ENCODE measurements at regions not wholly inside any gene's neighbourhood (a gene's known extent, or its start where the extent isn't known, plus 50 kb on each side); places are given as distances from the start of the nearest gene placed in this dataset.

- TF ChIP-seq POLR2A (IDR thresholded peaks at IDR 0.05) (no peak), CTCF (IDR thresholded peaks at IDR 0.05) (no peak)
- Histone ChIP-seq H3K27me3 (no peaks in the 10 kb centered on the region), H3K9me3 (no peaks in the 10 kb centered on the region), H3K36me3 (no peaks in the 10 kb centered on the region), H3K4me1 (no peaks in the 10 kb centered on the region), H3K27ac (no peak overlapping the region), H3K4me3 (no peak overlapping the region)
- DNase-seq = no peak
- intact Hi-C loops (cut with DNase I) = no loop called here
- no peak for ATAC-seq
- WGBS (ENCODE audit: insufficient coverage, low coverage, low lambda C conversion rate, missing lambda C conversion rate) = 88% methylated on average over 3 of the region's 3 CpGs
Measured at GRCh38 chr5:124514956-124515355, 231.5 kb downstream of the ZNF608 start.

GRCh38 chr5:124512952-124513632, 233.3 kb downstream of the ZNF608 start:
- intact Hi-C loops (cut with DNase I) = no loop called here
- TF ChIP-seq POLR2A (IDR thresholded peaks at IDR 0.05) = no peak
- TF ChIP-seq CTCF (IDR thresholded peaks at IDR 0.05) = no peak
- no peaks in the 10 kb centered on the region for H3K36me3 ChIP-seq
- DNase-seq (no peak), ATAC-seq (no peak)
- no peak overlapping the region for H3K4me3 ChIP-seq
- H3K27me3 ChIP-seq = no peaks in the 10 kb centered on the region
- H3K27ac ChIP-seq = no peak overlapping the region
- no peaks in the 10 kb centered on the region for H3K4me1 ChIP-seq
- WGBS (ENCODE audit: insufficient coverage, low coverage, low lambda C conversion rate, missing lambda C conversion rate) = 78% methylated on average over 5 of the region's 5 CpGs
- no peaks in the 10 kb centered on the region for H3K9me3 ChIP-seq

- H3K36me3 ChIP-seq = no peaks in the 10 kb centered on the region
- H3K27ac ChIP-seq = no peak overlapping the region
- no peaks in the 10 kb centered on the region for H3K27me3 ChIP-seq
- WGBS (ENCODE audit: insufficient coverage, low coverage, low lambda C conversion rate, missing lambda C conversion rate) = 13% methylated on average over 1 of the region's 3 CpGs
- DNase-seq (no peak), ATAC-seq (no peak)
- H3K4me3 ChIP-seq = no peak overlapping the region
- intact Hi-C loops (cut with DNase I) = no loop called here
- no peaks in the 10 kb centered on the region for H3K4me1 ChIP-seq
- TF ChIP-seq CTCF (IDR thresholded peaks at IDR 0.05) (no peak), POLR2A (IDR thresholded peaks at IDR 0.05) (no peak)
- H3K9me3 ChIP-seq = no peaks in the 10 kb centered on the region
Measured at GRCh38 chr5:124512236-124512635, 234.2 kb downstream of the ZNF608 start.

GRCh38 chr5:124511791-124512190, 234.6 kb downstream of the ZNF608 start:
- no peaks in the 10 kb centered on the region for H3K36me3 ChIP-seq
- no peak for DNase-seq
- intact Hi-C loops (cut with DNase I) = no loop called here

More at GRCh38 chr5:124511791-124512190, 234.6 kb downstream of the ZNF608 start:
- Histone ChIP-seq H3K4me1 (no peaks in the 10 kb centered on the region), H3K4me3 (no peak overlapping the region), H3K27ac (no peak overlapping the region), H3K9me3 (no peaks in the 10 kb centered on the region), H3K27me3 (no peaks in the 10 kb centered on the region)
- no peak for TF ChIP-seq CTCF (IDR thresholded peaks at IDR 0.05)
- TF ChIP-seq POLR2A (IDR thresholded peaks at IDR 0.05) = no peak
- no peak for ATAC-seq

Data from right lobe of liver (tissue), 6 donors.